Stimulated activated CD8-positive, alpha-beta memory T cell treated with anti-CD3 and anti-CD28 coated beads, Interleukin-7, amount 100 ng/mL, for 24 hours (primary cell): ENCODE measurements at regions not wholly inside any gene's neighbourhood (a gene's known extent, or its start where the extent isn't known, plus 50 kb on each side); places are given as distances from the start of the nearest gene placed in this dataset.

Experiments
- DNase-seq: peaks from one replicate; pipeline ENCODE4 v3.0.0-alpha.2; 2020; ENCODE audit warnings: low read depth

DNA sequence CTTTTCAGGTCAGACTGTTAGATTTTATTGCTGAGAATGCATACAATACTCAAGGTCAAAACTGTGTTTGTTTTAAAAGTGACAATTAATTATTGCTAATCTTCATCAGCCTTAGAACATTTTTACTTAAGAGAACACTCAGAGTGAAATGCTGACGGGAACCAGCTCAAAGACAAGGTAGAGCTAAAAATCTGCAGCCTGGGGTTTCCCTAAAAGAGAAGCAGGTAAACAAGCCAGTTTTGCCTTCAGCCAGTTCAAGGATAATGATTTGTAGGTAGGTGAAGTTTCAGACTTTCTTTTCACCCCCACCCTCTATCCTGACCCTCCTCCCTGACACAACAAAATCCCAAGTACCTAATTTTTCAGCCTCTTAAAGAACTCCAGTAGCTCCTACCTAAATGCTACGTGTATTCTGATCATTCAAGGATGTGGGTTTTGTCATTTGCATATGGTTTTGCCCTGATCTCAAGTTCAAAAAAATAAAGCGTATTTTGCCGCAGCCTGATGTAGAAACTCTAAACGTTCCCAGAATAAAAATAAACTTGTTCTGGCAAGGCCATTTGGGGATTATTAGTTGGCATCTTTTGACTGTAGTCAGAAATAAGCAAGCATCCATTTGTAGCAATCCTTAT is 407.2 kb downstream of the EFNA5 start:
- no peak for DNase-seq

DNA sequence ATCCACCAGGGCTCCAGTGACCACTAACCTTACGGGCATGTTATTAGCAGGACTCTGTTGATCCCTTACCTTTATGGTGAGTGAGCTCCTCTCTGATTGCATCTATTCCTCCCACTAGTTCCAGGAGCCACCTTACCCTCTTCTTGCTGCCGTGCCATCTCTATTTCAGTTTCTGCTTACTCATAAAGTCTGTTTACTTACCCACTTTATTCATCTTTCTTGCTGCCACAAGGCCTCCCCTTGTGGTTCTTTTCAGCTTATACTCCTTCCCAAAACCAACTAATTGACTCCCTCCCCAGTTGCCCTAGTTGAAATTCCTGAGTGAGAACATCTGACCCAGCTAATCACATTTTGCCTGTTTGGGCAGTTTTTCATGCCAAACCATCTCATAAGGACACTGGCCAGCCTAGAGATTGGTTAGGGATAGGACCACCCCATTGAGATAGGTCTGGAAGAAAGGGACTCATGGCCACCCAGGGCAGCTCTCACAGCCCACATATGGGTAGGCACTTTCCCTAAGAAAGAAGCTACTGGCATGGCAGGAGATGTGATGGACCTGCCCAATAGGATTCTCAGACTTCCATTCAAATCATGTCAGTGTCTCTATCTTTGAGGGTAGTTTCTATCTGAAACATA is 412.7 kb downstream of the EFNA5 start:
- DNase-seq, result no peak

DNA sequence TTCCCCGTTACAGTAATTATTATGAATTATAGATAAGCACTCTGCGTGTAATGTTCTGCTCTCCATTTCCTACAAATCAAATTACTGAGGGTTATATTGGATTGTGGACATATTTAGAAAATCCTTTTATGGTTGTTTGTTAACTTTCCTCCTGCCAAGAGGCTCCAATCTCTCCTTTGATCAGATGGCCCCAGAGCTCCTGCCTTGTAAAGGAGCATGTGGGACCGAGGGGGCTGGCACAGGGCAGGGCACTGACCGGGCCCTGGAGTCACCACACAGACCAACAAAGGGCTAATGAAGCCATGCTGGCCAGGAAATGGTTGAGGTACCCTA is 415.9 kb downstream of the EFNA5 start:
- no peak for DNase-seq

DNA sequence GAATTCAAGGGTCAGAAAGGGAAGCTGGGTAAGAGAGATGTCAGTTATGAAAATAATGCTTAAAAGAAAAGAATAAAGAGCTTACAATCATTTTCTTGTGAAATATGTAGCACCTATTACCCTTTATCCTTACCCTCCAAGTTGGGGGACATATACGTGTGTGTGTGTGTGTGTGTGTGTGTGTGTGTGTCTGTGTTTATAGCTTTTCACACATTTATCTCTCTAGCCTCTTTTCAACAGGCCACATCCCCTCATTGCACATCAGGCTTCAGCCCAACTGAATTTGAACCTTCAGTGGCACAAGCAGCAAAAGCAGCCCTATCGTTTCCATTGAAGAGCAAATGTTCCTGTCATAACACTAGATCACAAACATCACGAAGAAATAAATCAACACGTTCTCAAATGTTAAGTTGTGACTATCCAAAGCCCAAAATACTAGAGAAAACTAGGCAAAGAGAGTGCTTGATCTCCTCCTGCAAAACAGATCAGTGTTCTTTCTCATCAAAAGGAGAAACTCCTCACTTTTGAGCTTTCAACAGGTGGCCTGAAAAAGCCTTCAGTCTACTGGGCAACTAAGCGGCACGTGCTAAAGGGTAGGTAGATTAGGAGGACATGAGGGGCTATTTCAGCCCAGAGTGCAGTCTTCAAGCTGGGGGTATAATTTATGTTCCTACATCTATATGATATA is 416.4 kb downstream of the EFNA5 start:
- no peak for DNase-seq

DNA sequence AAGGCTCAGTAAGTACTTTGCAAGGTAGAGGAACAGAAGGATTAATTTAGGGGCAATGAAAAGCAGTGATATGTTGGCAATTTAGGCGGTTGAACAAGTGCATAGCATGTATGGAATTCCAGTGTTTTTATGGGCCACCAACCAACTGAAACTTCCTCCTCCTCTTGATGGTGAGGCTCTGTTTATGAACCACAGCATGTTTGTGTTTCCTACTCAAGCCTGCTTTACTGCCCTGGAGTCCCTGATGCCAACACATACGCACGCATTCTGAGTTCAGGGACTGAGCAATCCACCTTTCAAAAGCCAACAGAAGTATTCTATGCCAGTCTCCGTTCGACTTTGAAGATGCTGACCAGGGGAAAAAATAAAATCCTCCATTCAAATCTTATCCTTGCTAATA is 417.5 kb downstream of the EFNA5 start:
- DNase-seq, result no peak

DNA sequence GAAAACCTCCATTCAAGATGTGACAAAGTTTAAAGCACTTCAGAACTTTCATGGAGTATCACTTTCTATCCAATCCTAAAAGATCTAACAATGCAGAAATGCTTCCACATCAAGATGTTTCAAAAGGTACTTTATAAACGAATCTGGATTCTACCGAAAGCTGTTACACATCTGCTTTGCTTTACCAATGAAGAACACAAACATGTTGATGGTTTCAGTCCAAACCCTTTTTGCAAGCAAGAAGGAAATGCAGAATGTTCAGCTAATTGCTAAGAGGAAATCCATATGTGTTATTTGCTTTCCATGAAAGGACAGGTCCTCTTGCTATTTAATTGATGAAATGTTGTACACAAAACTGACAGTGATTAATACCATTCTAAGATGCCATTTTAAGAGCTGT is 419.6 kb downstream of the EFNA5 start:
- no peak for DNase-seq

DNA sequence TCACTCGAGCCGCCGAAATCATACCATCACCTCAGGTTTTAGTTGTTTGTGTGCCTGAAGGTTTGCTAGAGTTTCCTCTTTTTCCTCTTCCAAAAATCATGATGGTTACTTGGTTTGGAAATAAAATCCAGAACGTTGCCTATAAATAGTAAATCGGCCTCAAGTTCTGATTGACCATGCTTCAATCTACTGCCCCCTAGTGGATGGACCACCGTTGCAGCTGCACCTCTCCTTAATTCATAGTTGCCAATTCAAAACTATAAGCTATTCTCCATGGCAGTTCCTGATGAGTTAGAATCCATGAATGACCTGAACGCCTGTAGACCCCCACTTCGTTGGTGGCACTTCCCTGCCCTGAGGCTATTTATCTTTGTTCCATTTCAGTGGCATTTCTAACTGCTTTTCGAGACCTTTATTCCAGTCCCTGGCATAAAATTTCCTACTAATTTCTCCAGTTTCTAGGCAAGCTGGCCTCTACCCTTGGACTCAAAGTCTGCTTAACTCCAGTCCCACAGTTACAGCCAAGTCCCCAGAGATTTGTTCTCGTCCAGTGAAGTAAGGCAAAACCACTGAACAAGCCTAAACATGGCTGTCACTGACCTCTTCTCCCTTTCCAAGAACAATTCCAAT is 422.6 kb downstream of the EFNA5 start:
- peak; percentile 2 for DNase-seq

DNA sequence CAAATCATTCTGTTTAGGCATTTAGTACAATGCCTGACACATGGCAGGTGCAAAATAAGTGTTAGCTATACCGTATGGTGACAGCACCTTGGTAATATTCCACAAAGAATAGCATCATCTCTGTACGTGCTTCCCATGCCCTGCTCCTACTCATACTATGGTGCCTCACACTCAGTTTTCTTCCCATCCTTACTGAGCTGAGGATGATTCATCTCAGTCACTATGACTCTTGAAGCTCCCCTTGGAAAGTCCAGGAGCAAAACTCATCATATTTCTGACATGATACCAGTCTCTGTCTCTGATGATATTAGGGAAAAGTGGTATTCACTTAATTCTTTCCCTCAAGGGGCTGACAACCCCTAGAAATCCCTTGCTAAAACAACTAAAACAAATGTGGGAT is 423.3 kb downstream of the EFNA5 start:
- no peak for DNase-seq

DNA sequence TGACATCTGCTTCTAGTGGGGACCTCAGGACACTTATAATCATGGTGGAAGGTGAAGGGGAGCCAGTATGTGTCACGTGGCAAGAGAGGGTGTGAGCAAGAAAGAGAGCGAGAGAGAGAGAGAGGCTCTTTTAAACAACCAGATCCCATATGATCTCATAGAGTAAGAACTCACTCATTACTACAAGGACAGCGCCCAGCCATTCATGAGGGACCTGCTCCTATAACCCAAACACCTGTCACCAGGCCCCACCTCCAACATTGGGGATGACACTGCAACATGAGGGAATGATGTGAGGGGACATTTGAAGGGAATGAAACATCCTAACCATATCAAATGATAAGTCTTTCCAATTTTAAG is 427.5 kb downstream of the EFNA5 start:
- no peak for DNase-seq

DNA sequence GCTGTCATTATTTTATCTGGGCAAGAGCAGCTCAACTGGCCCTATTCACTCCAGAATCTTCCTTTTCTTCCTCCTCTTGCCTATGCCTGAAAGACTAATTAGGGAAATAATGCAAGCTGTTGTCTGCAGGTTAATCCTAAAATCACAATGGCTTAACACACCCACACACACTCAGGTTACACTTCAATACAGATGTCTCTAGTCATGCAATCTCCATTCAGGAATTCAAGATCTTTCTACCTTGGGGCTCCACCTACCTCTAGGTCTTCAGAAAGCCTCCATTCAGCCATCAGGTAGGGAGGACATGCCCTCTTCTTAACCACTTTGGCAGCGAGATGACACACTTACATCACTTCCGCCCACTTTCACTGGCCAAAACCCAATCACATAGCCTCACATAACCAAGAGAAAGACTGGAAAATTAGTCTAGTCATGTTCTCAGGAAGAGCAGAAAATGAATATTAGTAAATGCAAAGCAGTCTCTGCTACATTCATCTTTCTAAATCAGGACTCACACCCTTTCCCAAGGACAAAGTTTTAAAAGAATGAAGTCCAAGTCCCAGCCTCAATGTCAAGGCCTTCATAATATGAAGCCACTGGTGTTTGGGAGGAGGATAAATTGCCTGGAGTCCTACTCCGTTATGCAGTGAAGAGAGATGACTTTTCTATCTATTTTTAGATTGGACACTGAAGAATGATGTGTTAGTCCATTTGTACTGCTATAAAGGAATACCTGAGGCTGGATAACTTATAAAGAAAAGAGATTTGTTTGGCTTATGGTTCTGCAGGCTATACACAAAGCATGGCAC is 428.1 kb downstream of the EFNA5 start:
- DNase-seq, result no peak

DNA sequence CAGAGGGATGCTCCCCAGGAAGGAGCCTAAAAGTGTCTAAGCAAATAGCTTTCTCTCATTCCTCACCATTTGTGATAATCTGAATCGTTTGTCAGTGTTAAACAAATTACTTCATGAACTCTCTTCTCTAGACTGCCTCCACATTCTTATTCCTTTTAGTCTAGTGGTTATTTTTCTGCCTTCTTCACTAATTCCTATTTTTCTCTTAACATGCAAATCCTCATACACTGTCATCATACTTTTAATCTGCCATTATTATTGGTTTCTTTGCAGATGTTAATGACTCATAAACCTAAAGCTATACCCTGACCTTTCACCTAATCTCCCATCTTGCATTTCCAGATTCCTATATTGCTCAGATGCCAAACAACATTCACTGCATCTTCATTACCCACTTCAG is 428.9 kb downstream of the EFNA5 start:
- DNase-seq, result no peak

DNA sequence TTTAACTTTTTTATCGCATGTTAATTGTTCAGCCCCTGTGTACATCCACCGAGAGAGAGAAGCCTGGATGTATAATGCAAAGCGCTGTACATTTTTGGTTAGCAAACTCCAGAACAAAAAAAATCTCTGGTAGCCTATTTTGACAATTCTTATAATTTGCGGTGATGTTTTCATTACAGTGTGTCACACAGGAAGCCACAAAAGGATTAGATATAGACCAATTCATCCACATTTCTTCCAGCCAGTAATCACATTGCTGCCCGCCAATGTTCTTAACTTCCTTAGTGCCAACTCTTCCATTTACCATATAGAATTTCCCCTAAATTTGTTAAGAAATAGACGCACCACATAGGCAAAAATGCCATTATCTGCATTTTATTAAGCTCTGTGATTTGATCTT is 435.6 kb downstream of the EFNA5 start:
- DNase-seq, result no peak

DNA sequence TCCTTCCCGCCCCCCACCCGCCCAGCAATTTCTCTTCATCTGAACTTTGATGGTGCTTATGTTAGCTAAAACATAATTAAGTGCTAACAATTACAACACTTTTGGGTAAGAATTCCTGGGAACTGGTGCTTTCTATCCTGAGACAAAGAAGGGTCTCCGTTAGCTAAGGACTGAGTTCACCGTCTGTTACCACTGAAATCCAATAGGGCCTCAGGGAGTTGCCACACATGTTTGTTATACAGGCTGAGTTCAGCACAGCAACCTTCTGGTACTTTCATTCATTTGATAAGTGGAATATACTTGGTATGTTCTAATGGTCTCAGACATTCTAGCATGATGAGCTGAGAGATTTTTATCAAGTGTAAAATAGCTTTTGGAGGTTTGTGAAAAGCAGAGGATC is 437.9 kb downstream of the EFNA5 start:
- DNase-seq, result no peak

DNA sequence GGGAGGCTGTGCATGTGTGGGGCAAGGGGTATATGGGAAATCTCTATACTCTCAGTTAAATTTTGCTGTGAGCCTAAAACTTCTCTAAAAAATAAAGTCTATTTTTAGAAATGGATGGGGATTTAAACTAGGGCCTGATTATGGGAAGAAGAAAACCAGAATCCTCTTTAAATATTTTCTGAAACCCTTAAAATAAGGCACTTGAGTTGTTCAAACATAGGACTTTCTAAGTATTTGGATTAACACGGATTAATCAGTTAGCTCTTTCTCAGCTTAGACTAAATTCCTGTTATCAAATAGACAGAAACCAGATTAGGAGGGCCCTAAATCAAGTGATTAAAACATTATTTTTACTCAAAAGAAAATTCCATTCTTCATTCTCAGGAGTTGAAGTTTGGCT is 438.4 kb downstream of the EFNA5 start:
- DNase-seq, result no peak

DNA sequence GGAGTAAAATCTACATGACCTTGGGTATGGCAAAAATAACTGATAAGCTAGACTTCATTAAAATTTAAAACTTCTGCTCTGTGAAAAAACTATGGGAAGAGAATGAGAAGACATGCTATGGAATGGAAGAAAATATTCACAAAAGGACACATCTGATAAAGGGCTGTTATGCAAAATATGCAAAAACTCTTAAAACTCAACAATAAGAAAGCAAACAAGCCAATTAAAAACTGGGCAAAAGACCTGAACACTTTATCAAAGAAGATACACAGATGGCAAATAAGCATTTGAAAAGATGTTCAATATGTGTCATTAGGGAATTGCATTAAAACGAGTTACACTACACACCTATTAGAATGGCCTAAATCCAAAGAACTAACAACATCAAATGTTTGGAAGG is 439.5 kb downstream of the EFNA5 start:
- no peak for DNase-seq

DNA sequence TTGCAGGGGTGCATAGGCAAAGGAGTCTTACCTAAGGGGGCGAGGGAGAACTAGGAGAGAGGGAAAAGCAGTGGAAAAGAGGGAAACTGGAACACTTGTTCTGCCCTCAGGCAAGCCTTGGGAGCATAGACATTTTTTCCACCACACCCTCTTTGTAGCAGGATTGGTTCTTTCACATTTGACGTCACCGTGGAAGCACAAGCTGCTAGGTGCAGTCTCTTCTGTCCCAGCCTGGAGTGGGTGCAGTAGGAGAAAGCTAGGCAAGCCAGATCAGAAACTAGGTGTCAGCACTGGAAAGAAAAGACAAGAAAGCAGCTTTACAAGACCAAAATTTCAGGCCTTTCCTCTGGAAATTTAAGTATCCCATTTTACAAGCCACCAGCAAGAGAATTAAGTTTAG is 440.4 kb downstream of the EFNA5 start:
- DNase-seq, result no peak

DNA sequence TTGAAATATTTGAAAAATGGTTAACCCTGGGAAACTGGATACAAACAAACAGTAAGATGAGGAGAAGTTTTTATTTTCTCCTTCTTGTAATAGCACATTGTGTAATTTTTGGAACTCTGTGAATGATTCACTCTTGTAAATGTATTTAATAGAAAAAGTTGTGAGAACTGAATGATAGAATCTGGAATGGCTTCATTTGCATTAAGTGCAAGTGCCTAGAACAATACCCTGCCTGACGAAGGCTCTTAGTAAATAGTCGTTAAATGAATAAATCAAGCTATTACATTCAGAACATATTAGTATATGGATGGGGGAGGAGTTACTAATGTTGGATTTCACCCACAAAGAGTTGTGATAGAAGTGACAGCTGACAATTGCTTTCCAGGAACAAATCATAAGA is 442.5 kb downstream of the EFNA5 start:
- no peak for DNase-seq

DNA sequence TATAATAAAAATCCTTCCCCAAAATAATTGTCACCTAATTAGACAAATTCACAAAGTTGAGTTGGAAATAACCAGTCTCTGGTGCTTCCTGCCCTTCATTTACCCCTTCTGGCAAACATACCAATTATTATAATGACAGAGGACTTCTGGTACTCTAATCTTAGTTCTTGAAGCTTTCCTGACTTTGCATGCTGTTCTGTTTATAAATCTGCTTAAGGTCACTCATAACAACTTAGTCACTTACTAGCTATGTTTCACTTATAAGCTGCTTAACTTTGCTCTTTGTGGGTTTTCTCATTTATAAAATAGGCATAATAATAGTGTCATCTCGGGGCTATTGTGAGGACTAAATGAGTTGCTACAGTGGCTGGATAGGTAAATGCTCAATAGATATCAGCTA is 446.5 kb downstream of the EFNA5 start:
- no peak for DNase-seq

DNA sequence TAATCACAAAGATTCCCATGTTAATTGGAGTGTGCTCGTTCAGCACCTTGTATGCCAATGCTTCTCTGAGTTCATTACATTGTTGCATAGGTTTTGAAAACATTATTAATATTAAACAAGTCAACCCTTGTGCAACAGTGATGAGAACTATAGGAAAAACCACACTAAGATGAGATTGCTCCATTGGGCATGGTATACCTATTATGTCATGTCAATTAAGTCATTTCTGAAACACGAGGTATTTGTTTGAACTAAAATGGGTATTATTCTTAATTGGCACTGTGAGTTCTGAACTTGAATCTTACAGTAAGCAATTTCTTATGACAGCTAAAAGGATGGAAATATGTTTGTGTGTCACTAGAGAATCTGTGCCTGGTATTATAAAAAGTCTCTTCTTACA is 447.7 kb downstream of the EFNA5 start:
- DNase-seq, result no peak

DNA sequence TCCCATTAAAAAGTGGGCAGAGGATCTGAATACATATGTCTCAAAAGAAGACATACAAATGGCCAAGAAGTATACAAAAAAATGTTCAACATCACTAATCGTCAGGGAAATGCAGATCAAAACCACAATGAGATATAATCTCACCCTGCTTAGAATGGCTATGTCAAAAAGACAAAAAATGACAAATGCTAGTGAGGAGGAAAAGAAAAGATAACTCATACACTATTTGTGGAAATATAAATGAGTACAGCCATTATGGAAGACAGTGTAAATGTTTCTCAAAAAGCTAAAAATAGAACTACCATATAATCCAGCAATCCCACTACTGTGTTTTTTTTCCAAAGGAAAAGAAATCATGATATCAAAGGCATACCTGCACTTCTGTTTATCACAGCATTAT is 450.7 kb downstream of the EFNA5 start:
- no peak for DNase-seq

DNA sequence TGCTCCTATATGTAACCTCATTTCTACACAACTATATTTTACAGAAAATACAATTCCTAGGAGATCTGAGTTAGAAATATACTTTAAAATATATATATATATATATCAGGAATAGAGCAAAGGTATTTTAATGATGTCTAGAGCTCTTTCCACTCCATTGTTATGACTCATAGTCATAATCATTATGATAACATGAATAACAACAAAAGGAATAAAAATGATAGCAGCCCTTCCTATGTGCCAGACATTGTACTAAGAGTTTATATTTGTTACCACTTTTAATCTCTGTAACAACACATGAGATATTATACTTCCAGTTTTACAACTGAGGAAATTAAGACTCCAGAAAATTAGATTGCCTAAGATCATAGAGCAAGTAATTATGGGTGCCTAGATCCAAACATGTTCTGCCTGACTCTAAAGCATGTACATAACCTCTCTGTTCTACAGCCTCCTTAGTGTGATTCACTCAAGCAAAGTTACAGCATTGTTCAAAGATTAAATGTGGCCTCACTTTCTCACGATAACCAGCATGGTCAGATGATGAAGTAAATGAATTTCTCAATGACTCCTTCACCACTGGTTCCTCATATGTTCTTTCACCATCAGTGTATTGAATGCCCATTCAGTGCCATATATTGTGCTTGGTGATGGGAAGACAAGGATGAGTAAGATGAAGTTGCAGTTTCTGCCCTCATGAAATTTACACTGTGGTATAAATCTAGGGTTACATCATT is 452.1 kb downstream of the EFNA5 start:
- no peak for DNase-seq

DNA sequence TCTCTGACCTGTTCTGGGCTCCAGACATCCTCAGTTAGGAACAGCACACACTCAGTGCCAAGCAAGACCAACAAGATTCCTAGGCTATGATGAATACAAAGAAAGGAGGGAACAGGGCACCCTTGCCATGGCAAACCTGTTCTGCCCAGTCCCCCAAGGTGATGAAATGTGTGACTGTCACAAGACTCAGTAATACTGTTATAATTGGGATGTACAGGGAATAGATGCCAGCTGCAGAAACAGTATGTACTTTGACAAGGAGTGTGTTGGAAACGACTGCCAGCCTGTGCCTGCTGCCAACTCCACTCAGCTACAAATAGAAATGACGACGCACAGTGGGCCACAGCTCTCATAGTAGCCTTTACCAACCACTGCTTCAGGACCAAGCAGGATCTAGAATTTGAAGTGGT is 453.0 kb downstream of the EFNA5 start:
- DNase-seq, result no peak
